ENCODE measurements at regions not wholly inside any gene's neighbourhood (a gene's known extent, or its start where the extent isn't known, plus 50 kb on each side); places are given as distances from the start of the nearest gene placed in this dataset.

DNA sequence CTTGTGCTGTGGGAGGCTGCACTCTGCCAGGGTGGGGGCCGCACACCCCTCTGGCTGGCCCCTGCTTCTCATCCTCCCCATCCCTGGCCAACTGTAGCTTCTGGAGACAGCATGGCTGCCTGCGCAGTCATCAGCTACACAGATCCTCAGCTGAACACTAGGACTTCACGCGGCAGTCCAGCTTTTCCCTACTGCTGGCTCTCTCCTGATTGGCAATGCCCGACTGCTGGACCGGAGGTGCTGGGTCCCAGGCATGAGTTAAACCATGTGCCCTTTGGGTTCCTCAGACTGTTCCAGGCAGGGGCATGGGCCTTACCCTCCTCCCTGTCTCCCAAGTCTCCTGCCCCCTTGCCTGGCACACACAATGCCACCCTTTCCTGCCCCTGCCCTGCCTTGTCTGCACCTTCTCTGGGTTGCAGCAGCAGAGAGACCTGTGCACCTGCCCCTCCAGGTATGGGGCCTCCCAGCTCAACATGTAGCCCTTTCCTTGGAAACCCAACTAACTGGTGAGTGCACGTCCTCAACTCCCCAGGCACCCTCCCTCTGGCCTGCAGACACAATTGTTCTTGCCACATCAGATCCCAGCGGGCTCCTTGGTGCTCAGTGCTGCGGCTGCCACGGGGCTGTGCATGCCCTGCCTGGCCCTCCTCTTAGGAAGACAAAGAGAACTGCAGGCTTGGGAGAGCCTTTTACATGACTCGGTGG is 1039.2 kb downstream of the TBC1D22A start:
- H3K9me3 ChIP-seq (ENCODE audit: control insufficient read depth in 5 of 5, low read length in 5 of 5) = peaks cover 0 to 18% (median 11%) of the 10 kb centered on the region in 5 donors
- no peak overlapping the region for H3K9ac ChIP-seq (ENCODE audit: low read length in 5 of 5)
- no peaks in the 10 kb centered on the region for H3K4me1 ChIP-seq (ENCODE audit: control insufficient read depth in 5 of 5, insufficient read depth in 5 of 5, low read length in 5 of 5)
- H3K36me3 ChIP-seq (ENCODE audit: control insufficient read depth in 5 of 5, insufficient read depth in 5 of 5, low read length in 5 of 5) = no peaks in the 10 kb centered on the region
- no peak overlapping the region for H3K27ac ChIP-seq (ENCODE audit: low read depth, low read length)
- no peak overlapping the region for H3K4me3 ChIP-seq (ENCODE audit: low read depth in 1 of 5, low read length in 5 of 5)
- peaks cover 0 to 16% (median 3%) of the 10 kb centered on the region in 5 donors for H3K27me3 ChIP-seq (ENCODE audit: control insufficient read depth in 5 of 5, insufficient read depth in 4 of 5, low read length in 5 of 5)

GRCh38 chr22:47798229-47798628 is 1035.8 kb downstream of the TBC1D22A start:
- no peaks in the 10 kb centered on the region for H3K4me1 ChIP-seq (ENCODE audit: control insufficient read depth in 5 of 5, insufficient read depth in 5 of 5, low read length in 5 of 5)
- no peaks in the 10 kb centered on the region for H3K36me3 ChIP-seq (ENCODE audit: control insufficient read depth in 5 of 5, insufficient read depth in 5 of 5, low read length in 5 of 5)
- no peak overlapping the region for H3K9ac ChIP-seq (ENCODE audit: low read length in 5 of 5)
- H3K4me3 ChIP-seq (ENCODE audit: low read depth in 1 of 5, low read length in 5 of 5) = no peak overlapping the region
- H3K9me3 ChIP-seq (ENCODE audit: control insufficient read depth in 5 of 5, low read length in 5 of 5) = peaks cover 0 to 8% (median 0%) of the 10 kb centered on the region in 5 donors
- H3K27ac ChIP-seq (ENCODE audit: low read depth, low read length) = no peak overlapping the region
- peaks cover 0 to 10% (median 0%) of the 10 kb centered on the region in 5 donors for H3K27me3 ChIP-seq (ENCODE audit: control insufficient read depth in 5 of 5, insufficient read depth in 4 of 5, low read length in 5 of 5)

DNA sequence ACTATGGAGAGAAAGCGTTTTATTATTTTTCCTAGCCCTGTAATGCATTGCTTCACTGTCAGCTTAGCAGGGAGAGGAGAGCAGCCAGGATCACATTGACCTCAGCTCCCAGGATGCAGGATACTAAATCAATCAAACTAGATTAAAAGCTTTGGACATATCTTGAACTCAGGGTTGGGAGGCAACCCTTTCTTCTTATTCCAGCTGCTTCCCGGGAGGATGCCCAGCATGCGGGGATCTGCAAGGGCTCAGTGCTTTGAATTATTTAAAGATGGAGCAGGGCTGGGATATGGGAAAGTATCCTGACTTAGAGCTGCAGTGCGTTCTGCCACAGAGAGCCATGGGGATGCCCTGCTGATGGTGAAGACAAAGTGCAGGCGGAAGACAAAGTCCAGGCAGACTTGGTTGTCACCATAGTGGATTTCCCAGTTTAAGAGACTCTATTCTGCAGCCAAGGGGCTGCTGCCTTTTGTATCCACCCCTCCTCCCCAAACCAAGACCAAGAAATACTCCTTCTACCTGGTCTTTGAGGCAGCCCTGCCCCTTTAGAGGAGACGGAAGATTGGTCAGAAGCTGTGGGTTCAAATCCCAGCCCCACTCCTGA is 1035.0 kb downstream of the TBC1D22A start:
- Histone ChIP-seq H3K27ac (ENCODE audit: low read depth, low read length) (no peak overlapping the region), H3K9me3 (ENCODE audit: control insufficient read depth in 5 of 5, low read length in 5 of 5) (peaks cover 0 to 8% (median 0%) of the 10 kb centered on the region in 5 donors), H3K4me3 (ENCODE audit: low read depth in 1 of 5, low read length in 5 of 5) (no peak overlapping the region), H3K4me1 (ENCODE audit: control insufficient read depth in 5 of 5, insufficient read depth in 5 of 5, low read length in 5 of 5) (no peaks in the 10 kb centered on the region), H3K27me3 (ENCODE audit: control insufficient read depth in 5 of 5, insufficient read depth in 4 of 5, low read length in 5 of 5) (peaks cover 0 to 9% (median 0%) of the 10 kb centered on the region in 5 donors), H3K36me3 (ENCODE audit: control insufficient read depth in 5 of 5, insufficient read depth in 5 of 5, low read length in 5 of 5) (no peaks in the 10 kb centered on the region), H3K9ac (ENCODE audit: low read length in 5 of 5) (no peak overlapping the region)

DNA sequence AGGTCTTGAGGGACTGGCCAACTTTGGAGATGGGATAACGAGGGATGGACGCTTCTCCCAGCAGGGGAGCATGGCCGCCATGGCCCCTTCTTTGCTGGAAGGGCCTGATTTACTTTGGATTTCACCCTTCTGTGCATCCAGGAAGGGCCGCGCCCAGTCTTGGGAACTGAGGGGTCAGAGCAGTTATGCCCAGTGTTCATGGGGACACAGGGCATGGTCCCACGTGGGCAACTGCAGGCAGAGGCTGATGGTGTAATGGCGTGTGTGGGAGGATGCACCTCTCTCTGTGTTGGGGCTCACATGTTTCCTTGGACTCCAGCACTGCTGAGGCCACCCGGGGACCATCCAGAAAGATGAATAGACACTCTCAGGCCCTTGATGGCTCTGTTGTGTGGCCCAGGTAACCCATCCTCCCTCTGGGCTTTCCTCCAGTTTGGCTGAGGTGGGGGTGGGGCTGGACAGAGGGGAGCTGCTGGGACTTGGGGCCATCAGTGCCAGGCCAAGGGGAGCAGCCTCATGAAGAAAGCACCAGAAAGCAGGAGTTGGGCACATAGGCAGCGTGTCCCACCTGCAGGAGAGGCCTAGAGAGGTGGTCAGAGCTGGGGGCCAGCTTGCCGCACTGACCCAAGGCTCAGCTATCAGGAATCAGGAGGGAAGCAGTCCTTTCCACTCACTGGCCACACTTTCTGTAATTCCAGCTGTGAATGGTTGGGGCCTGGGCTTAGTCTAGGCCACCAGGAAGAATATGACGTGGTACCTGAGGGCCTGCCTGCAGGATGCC is 1033.9 kb downstream of the TBC1D22A start:
- Histone ChIP-seq H3K9ac (ENCODE audit: low read length in 5 of 5) (no peak overlapping the region), H3K4me1 (ENCODE audit: control insufficient read depth in 5 of 5, insufficient read depth in 5 of 5, low read length in 5 of 5) (no peaks in the 10 kb centered on the region), H3K4me3 (ENCODE audit: low read depth in 1 of 5, low read length in 5 of 5) (no peak overlapping the region), H3K27me3 (ENCODE audit: control insufficient read depth in 5 of 5, insufficient read depth in 4 of 5, low read length in 5 of 5) (peaks cover 0 to 9% (median 0%) of the 10 kb centered on the region in 5 donors), H3K27ac (ENCODE audit: low read depth, low read length) (no peak overlapping the region), H3K9me3 (ENCODE audit: control insufficient read depth in 5 of 5, low read length in 5 of 5) (peaks cover 0 to 8% (median 0%) of the 10 kb centered on the region in 5 donors), H3K36me3 (ENCODE audit: control insufficient read depth in 5 of 5, insufficient read depth in 5 of 5, low read length in 5 of 5) (no peaks in the 10 kb centered on the region)

DNA sequence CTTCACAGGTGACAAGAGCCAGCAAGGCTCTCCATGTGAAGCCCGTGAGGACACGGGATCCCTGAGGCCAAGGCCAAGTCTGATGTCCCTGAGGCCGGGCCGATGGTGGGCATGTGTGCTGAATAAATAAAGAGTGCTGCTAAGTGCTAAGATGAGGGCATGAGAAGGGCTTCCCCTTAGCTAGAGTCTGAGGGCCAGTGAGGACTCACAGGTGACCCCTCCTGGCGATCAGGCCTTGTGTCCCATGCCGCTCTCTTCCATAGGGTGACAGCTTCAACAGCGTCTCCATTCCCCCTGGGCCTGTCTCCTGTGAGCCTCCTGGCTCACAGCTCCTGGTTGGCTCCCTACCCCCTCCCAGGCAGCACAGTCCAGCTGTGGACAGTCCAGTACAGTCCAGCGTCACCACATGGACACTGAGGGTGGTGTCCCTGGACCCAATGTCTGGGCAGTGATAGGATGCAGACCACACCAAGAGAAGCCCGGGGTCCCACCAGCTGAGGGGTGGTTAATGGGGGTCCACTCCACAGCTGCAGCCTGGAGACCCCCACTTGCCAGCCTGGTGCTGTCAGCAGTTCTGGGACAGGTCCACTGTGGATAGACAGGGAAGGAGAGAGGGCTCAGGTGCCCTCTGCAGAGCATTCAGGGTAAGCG is 1033.2 kb downstream of the TBC1D22A start:
- Histone ChIP-seq H3K4me3 (ENCODE audit: low read depth in 1 of 5, low read length in 5 of 5) (no peak overlapping the region), H3K9ac (ENCODE audit: low read length in 5 of 5) (no peak overlapping the region), H3K27ac (ENCODE audit: low read depth, low read length) (no peak overlapping the region)

GRCh38 chr22:47794851-47795250 is 1032.4 kb downstream of the TBC1D22A start:
- no peaks in the 10 kb centered on the region for H3K36me3 ChIP-seq (ENCODE audit: control insufficient read depth in 5 of 5, insufficient read depth in 5 of 5, low read length in 5 of 5)
- no peak overlapping the region for H3K4me3 ChIP-seq (ENCODE audit: low read depth in 1 of 5, low read length in 5 of 5)
- H3K9ac ChIP-seq (ENCODE audit: low read length in 5 of 5) = no peak overlapping the region
- no peaks in the 10 kb centered on the region for H3K4me1 ChIP-seq (ENCODE audit: control insufficient read depth in 5 of 5, insufficient read depth in 5 of 5, low read length in 5 of 5)
- H3K9me3 ChIP-seq (ENCODE audit: control insufficient read depth in 5 of 5, low read length in 5 of 5) = peaks cover 0 to 8% (median 0%) of the 10 kb centered on the region in 5 donors
- no peak overlapping the region for H3K27ac ChIP-seq (ENCODE audit: low read depth, low read length)
- peaks cover 0 to 9% (median 0%) of the 10 kb centered on the region in 5 donors for H3K27me3 ChIP-seq (ENCODE audit: control insufficient read depth in 5 of 5, insufficient read depth in 4 of 5, low read length in 5 of 5)

More for the DNA sequence above, 1033.2 kb downstream of the TBC1D22A start:
- H3K27me3 ChIP-seq (ENCODE audit: control insufficient read depth in 5 of 5, insufficient read depth in 4 of 5, low read length in 5 of 5) = peaks cover 0 to 9% (median 0%) of the 10 kb centered on the region in 5 donors
- H3K4me1 ChIP-seq (ENCODE audit: control insufficient read depth in 5 of 5, insufficient read depth in 5 of 5, low read length in 5 of 5) = no peaks in the 10 kb centered on the region
- peaks cover 0 to 8% (median 0%) of the 10 kb centered on the region in 5 donors for H3K9me3 ChIP-seq (ENCODE audit: control insufficient read depth in 5 of 5, low read length in 5 of 5)
- H3K36me3 ChIP-seq (ENCODE audit: control insufficient read depth in 5 of 5, insufficient read depth in 5 of 5, low read length in 5 of 5) = no peaks in the 10 kb centered on the region

- Histone ChIP-seq H3K36me3 (ENCODE audit: control insufficient read depth in 5 of 5, insufficient read depth in 5 of 5, low read length in 5 of 5) (no peaks in the 10 kb centered on the region), H3K27me3 (ENCODE audit: control insufficient read depth in 5 of 5, insufficient read depth in 4 of 5, low read length in 5 of 5) (peaks cover 0 to 9% (median 0%) of the 10 kb centered on the region in 5 donors), H3K4me1 (ENCODE audit: control insufficient read depth in 5 of 5, insufficient read depth in 5 of 5, low read length in 5 of 5) (no peaks in the 10 kb centered on the region), H3K4me3 (ENCODE audit: low read depth in 1 of 5, low read length in 5 of 5) (no peak overlapping the region), H3K9ac (ENCODE audit: low read length in 5 of 5) (no peak overlapping the region), H3K9me3 (ENCODE audit: control insufficient read depth in 5 of 5, low read length in 5 of 5) (peaks cover 0 to 4% (median 0%) of the 10 kb centered on the region in 5 donors), H3K27ac (ENCODE audit: low read depth, low read length) (no peak overlapping the region)
These were observed 1031.1 kb downstream of the TBC1D22A start for GRCh38 chr22:47793304-47794101.

DNA sequence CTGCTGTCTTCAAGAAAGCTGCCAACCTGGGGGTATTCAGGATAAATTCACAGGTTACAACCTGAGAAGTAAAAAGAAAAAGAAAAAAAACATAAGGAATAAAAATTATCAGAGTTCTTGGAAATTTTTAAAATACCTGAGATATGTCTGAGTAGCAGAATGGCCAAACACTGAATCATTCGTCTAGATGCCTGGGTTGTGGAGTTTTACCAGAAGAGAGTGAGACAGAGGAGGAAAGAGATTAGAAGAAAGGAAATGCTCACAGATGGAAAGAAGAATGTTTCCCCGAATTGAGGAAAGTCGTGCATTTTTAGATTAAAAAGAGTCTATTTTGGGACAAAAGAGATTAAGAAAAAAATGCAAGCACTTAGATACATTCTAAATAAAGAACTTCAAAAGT is 1026.7 kb downstream of the TBC1D22A start:
- Histone ChIP-seq H3K9ac (ENCODE audit: low read length in 5 of 5) (no peak overlapping the region), H3K27ac (ENCODE audit: low read depth, low read length) (no peak overlapping the region), H3K36me3 (ENCODE audit: control insufficient read depth in 5 of 5, insufficient read depth in 5 of 5, low read length in 5 of 5) (no peaks in the 10 kb centered on the region), H3K9me3 (ENCODE audit: control insufficient read depth in 5 of 5, low read length in 5 of 5) (peaks cover 2 to 17% (median 11%) of the 10 kb centered on the region in 5 donors), H3K27me3 (ENCODE audit: control insufficient read depth in 5 of 5, insufficient read depth in 4 of 5, low read length in 5 of 5) (peaks cover 7 to 22% (median 14%) of the 10 kb centered on the region in 5 donors), H3K4me3 (ENCODE audit: low read depth in 1 of 5, low read length in 5 of 5) (no peak overlapping the region), H3K4me1 (ENCODE audit: control insufficient read depth in 5 of 5, insufficient read depth in 5 of 5, low read length in 5 of 5) (no peaks in the 10 kb centered on the region)

GRCh38 chr22:47788461-47788860 is 1026.0 kb downstream of the TBC1D22A start:
- Histone ChIP-seq H3K36me3 (ENCODE audit: control insufficient read depth in 5 of 5, insufficient read depth in 5 of 5, low read length in 5 of 5) (no peaks in the 10 kb centered on the region), H3K4me3 (ENCODE audit: low read depth in 1 of 5, low read length in 5 of 5) (no peak overlapping the region), H3K9ac (ENCODE audit: low read length in 5 of 5) (no peak overlapping the region), H3K9me3 (ENCODE audit: control insufficient read depth in 5 of 5, low read length in 5 of 5) (peaks cover 2 to 17% (median 11%) of the 10 kb centered on the region in 5 donors), H3K27ac (ENCODE audit: low read depth, low read length) (no peak overlapping the region), H3K27me3 (ENCODE audit: control insufficient read depth in 5 of 5, insufficient read depth in 4 of 5, low read length in 5 of 5) (peaks cover 7 to 22% (median 16%) of the 10 kb centered on the region in 5 donors), H3K4me1 (ENCODE audit: control insufficient read depth in 5 of 5, insufficient read depth in 5 of 5, low read length in 5 of 5) (no peaks in the 10 kb centered on the region)
